ENCODE measurements at regions not wholly inside any gene's neighbourhood (a gene's known extent, or its start where the extent isn't known, plus 50 kb on each side); places are given as distances from the start of the nearest gene placed in this dataset.

- no peak for ATAC-seq
- POLR2A ChIA-PET: no interaction called here
- CTCF ChIA-PET: no interaction called here
- Histone ChIP-seq H3K27ac (ENCODE audit: low read depth, low read length) (no peak overlapping the region), H3K27me3 (ENCODE audit: control insufficient read depth in 2 of 2, insufficient read depth in 2 of 2, low read length in 2 of 2) (peaks cover 0 to 9% of the 10 kb centered on the region in 2 donors), H3K36me3 (ENCODE audit: control insufficient read depth in 2 of 3, insufficient read depth in 3 of 3, low read length in 3 of 3) (no peaks in the 10 kb centered on the region), H3K9me3 (ENCODE audit: control insufficient read depth in 2 of 3, low read length in 3 of 3) (no peaks in the 10 kb centered on the region), H3K4me3 (ENCODE audit: low read length) (no peak overlapping the region), H3K4me1 (ENCODE audit: control insufficient read depth in 2 of 2, insufficient read depth in 2 of 2, low read length in 2 of 2) (no peaks in the 10 kb centered on the region)
- H3K9me3 Mint-ChIP-seq: peaks cover 0 to 11% (median 3%) of the 10 kb centered on the region in 11 donors
- peaks cover 18 to 51% (median 37%) of the 10 kb centered on the region in 5 donors for H3K27me3 Mint-ChIP-seq
- H3K27ac Mint-ChIP-seq: no peak overlapping the region
- intact Hi-C loops (cut with micrococcal nuclease): no loop called here
- H3K4me3 Mint-ChIP-seq: peak overlapping the region in 6 of 10 donors; percentile 29 to 64 (median 62)
- DNase-seq: no peak
- peaks cover 0 to 3% (median 0%) of the 10 kb centered on the region in 5 donors for H3K36me3 Mint-ChIP-seq
- H3K4me1 Mint-ChIP-seq: peaks cover 0 to 8% (median 4%) of the 10 kb centered on the region in 7 donors
Measured at GRCh38 chr20:63070771-63071540, 64.2 kb upstream of the BHLHE23 start.

GRCh38 chr20:63070301-63070625 is 63.5 kb upstream of the BHLHE23 start:
- DNase-seq (no peak), ATAC-seq (no peak)
- no peak overlapping the region for H3K4me3 Mint-ChIP-seq
- H3K9me3 ChIP-seq (ENCODE audit: control insufficient read depth in 2 of 3, low read length in 3 of 3): no peaks in the 10 kb centered on the region
- H3K36me3 ChIP-seq (ENCODE audit: control insufficient read depth in 2 of 3, insufficient read depth in 3 of 3, low read length in 3 of 3): no peaks in the 10 kb centered on the region
- peaks cover 0 to 8% (median 4%) of the 10 kb centered on the region in 7 donors for H3K4me1 Mint-ChIP-seq
- POLR2A ChIA-PET: no interaction called here
- H3K27ac Mint-ChIP-seq: no peak overlapping the region
- CTCF ChIA-PET: no interaction called here
- H3K4me3 ChIP-seq (ENCODE audit: low read length): no peak overlapping the region
- H3K9me3 Mint-ChIP-seq: peaks cover 0 to 6% (median 0%) of the 10 kb centered on the region in 11 donors
- H3K4me1 ChIP-seq (ENCODE audit: control insufficient read depth in 2 of 2, insufficient read depth in 2 of 2, low read length in 2 of 2): no peaks in the 10 kb centered on the region
- intact Hi-C loops (cut with micrococcal nuclease): no loop called here
- peaks cover 0 to 9% of the 10 kb centered on the region in 2 donors for H3K27me3 ChIP-seq (ENCODE audit: control insufficient read depth in 2 of 2, insufficient read depth in 2 of 2, low read length in 2 of 2)
- H3K27ac ChIP-seq (ENCODE audit: low read depth, low read length): no peak overlapping the region
- peaks cover 18 to 48% (median 37%) of the 10 kb centered on the region in 5 donors for H3K27me3 Mint-ChIP-seq
- peaks cover 0 to 3% (median 0%) of the 10 kb centered on the region in 5 donors for H3K36me3 Mint-ChIP-seq

DNA sequence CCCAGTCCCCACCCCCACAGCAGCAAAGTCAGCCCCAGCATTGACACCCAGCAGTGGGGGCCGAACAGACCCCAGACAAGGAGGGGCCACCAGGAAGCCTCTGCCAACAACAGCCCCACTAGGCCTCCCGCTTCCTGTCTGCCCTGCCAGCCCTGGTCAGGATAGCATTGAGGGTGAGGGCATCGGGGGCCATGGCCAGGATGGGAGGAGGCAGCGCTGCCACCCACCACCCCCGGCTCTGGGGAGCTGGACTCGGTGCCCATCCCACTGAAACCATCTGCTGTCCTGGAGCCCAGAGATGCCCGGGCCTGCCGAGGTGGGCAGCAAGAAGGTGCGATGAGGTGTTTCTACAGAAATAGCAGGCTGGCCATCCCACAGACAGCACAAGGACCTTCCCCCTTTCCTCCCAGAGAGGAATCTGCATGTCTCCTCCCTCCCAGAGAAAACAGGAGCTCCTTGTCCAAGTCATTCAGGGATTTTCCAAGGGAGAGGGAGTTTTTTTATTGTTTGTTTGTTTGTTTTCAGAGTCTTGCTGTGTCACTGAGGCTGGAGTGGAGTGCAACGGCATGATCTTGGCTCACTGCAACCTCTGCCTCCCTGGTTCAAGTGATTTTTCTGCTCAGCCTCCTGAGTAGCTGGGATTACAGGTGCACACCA is 62.1 kb upstream of the BHLHE23 start:
- Mint-ChIP-seq H3K36me3 (peaks cover 0 to 3% (median 0%) of the 10 kb centered on the region in 5 donors), H3K9me3 (peaks cover 0 to 1% (median 0%) of the 10 kb centered on the region in 11 donors), H3K4me1 (peaks cover 0 to 8% (median 4%) of the 10 kb centered on the region in 7 donors), H3K27me3 (peaks cover 18 to 43% (median 36%) of the 10 kb centered on the region in 5 donors), H3K4me3 (no peak overlapping the region), H3K27ac (no peak overlapping the region)
- no peaks in the 10 kb centered on the region for H3K9me3 ChIP-seq (ENCODE audit: control insufficient read depth in 2 of 3, low read length in 3 of 3)
- peaks cover 0 to 9% of the 10 kb centered on the region in 2 donors for H3K27me3 ChIP-seq (ENCODE audit: control insufficient read depth in 2 of 2, insufficient read depth in 2 of 2, low read length in 2 of 2)
- no peak overlapping the region for H3K27ac ChIP-seq (ENCODE audit: low read depth, low read length)
- POLR2A ChIA-PET: no interaction called here
- DNase-seq: no peak
- ATAC-seq: no peak
- no peaks in the 10 kb centered on the region for H3K36me3 ChIP-seq (ENCODE audit: control insufficient read depth in 2 of 3, insufficient read depth in 3 of 3, low read length in 3 of 3)
- H3K4me3 ChIP-seq (ENCODE audit: low read length): no peak overlapping the region
- CTCF ChIA-PET: no interaction called here
- intact Hi-C loops (cut with micrococcal nuclease): no loop called here
- H3K4me1 ChIP-seq (ENCODE audit: control insufficient read depth in 2 of 2, insufficient read depth in 2 of 2, low read length in 2 of 2): no peaks in the 10 kb centered on the region

- Mint-ChIP-seq H3K27ac (no peak overlapping the region), H3K9me3 (peaks cover 0 to 2% (median 0%) of the 10 kb centered on the region in 11 donors), H3K27me3 (peaks cover 16 to 44% (median 38%) of the 10 kb centered on the region in 5 donors), H3K4me1 (peaks cover 0 to 8% (median 3%) of the 10 kb centered on the region in 7 donors), H3K4me3 (no peak overlapping the region), H3K36me3 (peaks cover 0 to 3% (median 0%) of the 10 kb centered on the region in 5 donors)
- CTCF ChIA-PET: no interaction called here
- POLR2A ChIA-PET: no interaction called here
- intact Hi-C loops (cut with micrococcal nuclease): no loop called here
- Histone ChIP-seq H3K36me3 (ENCODE audit: control insufficient read depth in 2 of 3, insufficient read depth in 3 of 3, low read length in 3 of 3) (no peaks in the 10 kb centered on the region), H3K27ac (ENCODE audit: low read depth, low read length) (no peak overlapping the region), H3K4me3 (ENCODE audit: low read length) (no peak overlapping the region), H3K27me3 (ENCODE audit: control insufficient read depth in 2 of 2, insufficient read depth in 2 of 2, low read length in 2 of 2) (peaks cover 0 to 9% of the 10 kb centered on the region in 2 donors), H3K4me1 (ENCODE audit: control insufficient read depth in 2 of 2, insufficient read depth in 2 of 2, low read length in 2 of 2) (no peaks in the 10 kb centered on the region), H3K9me3 (ENCODE audit: control insufficient read depth in 2 of 3, low read length in 3 of 3) (no peaks in the 10 kb centered on the region)
- ATAC-seq (no peak), DNase-seq (no peak)
Measured at GRCh38 chr20:63067721-63068560, 61.2 kb upstream of the BHLHE23 start.

- H3K9me3 Mint-ChIP-seq: peaks cover 0 to 2% (median 0%) of the 10 kb centered on the region in 11 donors
- H3K27ac Mint-ChIP-seq: no peak overlapping the region
- no peaks in the 10 kb centered on the region for H3K36me3 ChIP-seq (ENCODE audit: control insufficient read depth in 2 of 3, insufficient read depth in 3 of 3, low read length in 3 of 3)
- DNase-seq (no peak), ATAC-seq (no peak)
- ChIA-PET CTCF (no interaction called here), POLR2A (no interaction called here)
- peaks cover 0 to 4% (median 0%) of the 10 kb centered on the region in 7 donors for H3K4me1 Mint-ChIP-seq
- H3K4me3 ChIP-seq (ENCODE audit: low read length): no peak overlapping the region
- H3K9me3 ChIP-seq (ENCODE audit: control insufficient read depth in 2 of 3, low read length in 3 of 3): no peaks in the 10 kb centered on the region
- peaks cover 0 to 9% of the 10 kb centered on the region in 2 donors for H3K27me3 ChIP-seq (ENCODE audit: control insufficient read depth in 2 of 2, insufficient read depth in 2 of 2, low read length in 2 of 2)
- no peak overlapping the region for H3K4me3 Mint-ChIP-seq
- no peak overlapping the region for H3K27ac ChIP-seq (ENCODE audit: low read depth, low read length)
- peaks cover 13 to 39% (median 35%) of the 10 kb centered on the region in 5 donors for H3K27me3 Mint-ChIP-seq
- intact Hi-C loops (cut with micrococcal nuclease): no loop called here
- no peaks in the 10 kb centered on the region for H3K36me3 Mint-ChIP-seq
- H3K4me1 ChIP-seq (ENCODE audit: control insufficient read depth in 2 of 2, insufficient read depth in 2 of 2, low read length in 2 of 2): no peaks in the 10 kb centered on the region
Measured at GRCh38 chr20:63067266-63067635, 60.5 kb upstream of the BHLHE23 start.

DNA sequence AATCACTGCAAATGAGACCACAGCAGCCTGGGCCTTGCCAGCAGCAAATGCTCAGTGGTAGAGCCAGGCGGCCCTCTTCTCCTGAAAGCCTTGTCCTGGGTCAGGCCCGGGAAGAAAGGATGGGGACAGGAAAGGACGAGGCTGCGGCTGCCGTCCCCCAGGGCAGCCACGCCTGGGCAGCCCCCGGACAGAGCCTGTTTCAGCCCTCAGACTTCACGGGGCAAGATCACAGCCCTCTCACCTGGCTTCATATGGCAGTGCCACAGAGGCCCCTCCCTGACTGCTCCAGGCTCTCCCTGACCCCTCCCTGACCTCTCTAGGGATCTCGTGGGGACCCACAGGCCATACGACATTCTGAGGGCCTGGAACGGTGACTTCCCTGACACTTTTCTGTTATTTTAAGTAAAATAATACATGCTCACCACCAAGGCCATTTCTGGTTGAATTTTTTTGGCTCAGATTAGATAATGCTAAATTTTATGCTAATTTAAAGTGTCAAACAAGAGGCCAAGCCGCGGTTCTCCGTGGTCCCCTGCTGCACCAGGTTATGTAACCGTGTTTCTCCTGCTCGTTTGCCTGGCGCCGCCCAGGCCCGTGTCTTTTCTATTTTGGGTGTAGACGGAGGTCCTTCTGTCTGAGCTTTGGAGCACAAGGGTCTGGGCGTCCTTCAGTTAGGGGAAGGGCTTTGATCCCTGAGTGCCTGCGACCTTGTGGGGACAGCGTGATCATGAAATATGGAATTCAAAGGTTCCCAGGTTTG is 59.9 kb upstream of the BHLHE23 start:
- Histone ChIP-seq H3K4me3 (ENCODE audit: low read length) (no peak overlapping the region), H3K27ac (ENCODE audit: low read depth, low read length) (no peak overlapping the region), H3K36me3 (ENCODE audit: control insufficient read depth in 2 of 3, insufficient read depth in 3 of 3, low read length in 3 of 3) (no peaks in the 10 kb centered on the region), H3K4me1 (ENCODE audit: control insufficient read depth in 2 of 2, insufficient read depth in 2 of 2, low read length in 2 of 2) (no peaks in the 10 kb centered on the region), H3K9me3 (ENCODE audit: control insufficient read depth in 2 of 3, low read length in 3 of 3) (no peaks in the 10 kb centered on the region), H3K27me3 (ENCODE audit: control insufficient read depth in 2 of 2, insufficient read depth in 2 of 2, low read length in 2 of 2) (peaks cover 0 to 9% of the 10 kb centered on the region in 2 donors)
- intact Hi-C loops (cut with micrococcal nuclease): no loop called here
- H3K4me1 Mint-ChIP-seq: peaks cover 0 to 4% (median 0%) of the 10 kb centered on the region in 7 donors
- H3K27ac Mint-ChIP-seq: no peak overlapping the region
- H3K4me3 Mint-ChIP-seq: no peak overlapping the region
- peaks cover 12 to 39% (median 35%) of the 10 kb centered on the region in 5 donors for H3K27me3 Mint-ChIP-seq
- H3K36me3 Mint-ChIP-seq: no peaks in the 10 kb centered on the region
- H3K9me3 Mint-ChIP-seq: peaks cover 0 to 3% (median 0%) of the 10 kb centered on the region in 11 donors
- DNase-seq (no peak), ATAC-seq (no peak)
- ChIA-PET POLR2A (no interaction called here), CTCF (no interaction called here)

Measured in naive thymus-derived CD4-positive, alpha-beta T cell (primary cell).